Esophagus muscularis mucosa (tissue), 4 donors: ENCODE measurements at regions not wholly inside any gene's neighbourhood (a gene's known extent, or its start where the extent isn't known, plus 50 kb on each side); places are given as distances from the start of the nearest gene placed in this dataset.

Experiments
- CTCF ChIP-seq, 3 experiments: fragments of 200-600 bp in 2 of 3; fragments of 450-650 bp in 1 of 3; sonication (generic) in 2 of 3; IDR thresholded peaks; one replicate each; pipeline ENCODE4 v1.5.1; 2017 to 2019; ENCODE audit warnings: antibody characterized with exemption in 3 of 3, mild to moderate bottlenecking in 2 of 3, moderate library complexity in 1 of 3
- EP300 ChIP-seq: sonication (generic); formaldehyde crosslinking; IDR thresholded peaks from one replicate; pipeline ENCODE4 v1.6.1; 2017; ENCODE audit warnings: antibody characterized with exemption
- POLR2A ChIP-seq: fragments of 450-650 bp; IDR thresholded peaks from one replicate; pipeline ENCODE4 v1.6.1; 2017; ENCODE audit warnings: antibody characterized with exemption, moderate library complexity, mild to moderate bottlenecking, low read depth
- POLR2AphosphoS5 ChIP-seq, 2 donors: sonication (generic); formaldehyde crosslinking; IDR thresholded peaks; one replicate each; pipeline ENCODE4 v1.6.1; 2017; ENCODE audit warnings: antibody characterized with exemption in 2 of 2

- TF ChIP-seq POLR2A (no peak), CTCF (IDR thresholded peaks at IDR 0.05) (no peak), EP300 (no peak), POLR2AphosphoS5 (IDR thresholded peaks at IDR 0.05) (no peak)
These were observed 332.6 kb upstream of the SFSWAP start for GRCh38 chr12:131378176-131378842.
